GM10266 (cell line): ENCODE measurements at regions not wholly inside any gene's neighbourhood (a gene's known extent, or its start where the extent isn't known, plus 50 kb on each side); places are given as distances from the start of the nearest gene placed in this dataset.
"Not testable (repeated sequence)": the region's sequence is repeated elsewhere in the genome, so short reads cannot be mapped to it uniquely, and the experiment has no call there.

Source experiments
- DNase-seq: peaks from one replicate; pipeline ENCODE4 v3.0.0; 2012; ENCODE audit errors: extremely low spot score
- TF ChIP-seq, protein P1 (sequence below): IDR thresholded peaks from 2 replicates; pipeline ENCODE4 v1.5.1; 2012; ENCODE audit warnings: mild to moderate bottlenecking, low read depth; ENCODE audit not compliant: control insufficient read depth, insufficient read depth; ENCODE audit errors: missing control alignments

DNA sequence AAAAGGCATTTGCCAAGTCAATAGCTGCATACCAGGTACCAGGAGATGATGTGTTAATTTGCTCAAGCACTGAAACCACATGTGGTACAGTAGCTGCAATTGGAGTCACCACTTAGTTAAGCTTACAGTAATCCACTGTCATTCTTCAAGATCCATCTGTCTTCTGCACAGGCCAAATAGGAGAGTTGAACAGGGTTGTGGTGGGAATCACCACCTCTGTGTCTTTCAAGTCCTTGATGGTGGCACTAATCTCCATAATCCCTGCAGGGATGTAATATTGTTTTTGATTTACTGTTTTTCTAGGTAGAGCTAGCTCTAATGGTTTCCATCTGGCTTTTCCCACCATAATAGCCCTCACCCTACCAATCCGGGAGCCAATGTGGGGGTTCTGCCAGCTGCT is 91.9 kb downstream of the FCRL5 start:
- DNase-seq, result no peak

DNA sequence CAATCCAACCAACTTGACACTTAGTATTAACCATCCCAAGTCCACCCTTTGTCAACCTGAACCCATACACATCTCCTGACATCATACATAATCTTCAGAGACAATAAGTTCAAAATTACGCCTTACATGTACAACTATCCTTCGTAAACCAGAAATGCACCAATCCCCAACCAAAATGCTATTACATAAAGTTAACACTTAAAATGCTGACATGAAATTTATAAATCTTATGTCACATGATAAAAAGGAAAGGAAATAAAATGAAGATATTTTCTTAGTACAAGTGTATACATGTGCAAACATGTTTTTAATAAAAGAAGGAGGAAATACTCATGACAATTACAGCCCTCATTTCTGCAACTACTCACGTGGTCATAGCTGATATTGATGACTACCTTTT is 95.0 kb downstream of the FCRL5 start:
- TF ChIP-seq, protein P1, sequence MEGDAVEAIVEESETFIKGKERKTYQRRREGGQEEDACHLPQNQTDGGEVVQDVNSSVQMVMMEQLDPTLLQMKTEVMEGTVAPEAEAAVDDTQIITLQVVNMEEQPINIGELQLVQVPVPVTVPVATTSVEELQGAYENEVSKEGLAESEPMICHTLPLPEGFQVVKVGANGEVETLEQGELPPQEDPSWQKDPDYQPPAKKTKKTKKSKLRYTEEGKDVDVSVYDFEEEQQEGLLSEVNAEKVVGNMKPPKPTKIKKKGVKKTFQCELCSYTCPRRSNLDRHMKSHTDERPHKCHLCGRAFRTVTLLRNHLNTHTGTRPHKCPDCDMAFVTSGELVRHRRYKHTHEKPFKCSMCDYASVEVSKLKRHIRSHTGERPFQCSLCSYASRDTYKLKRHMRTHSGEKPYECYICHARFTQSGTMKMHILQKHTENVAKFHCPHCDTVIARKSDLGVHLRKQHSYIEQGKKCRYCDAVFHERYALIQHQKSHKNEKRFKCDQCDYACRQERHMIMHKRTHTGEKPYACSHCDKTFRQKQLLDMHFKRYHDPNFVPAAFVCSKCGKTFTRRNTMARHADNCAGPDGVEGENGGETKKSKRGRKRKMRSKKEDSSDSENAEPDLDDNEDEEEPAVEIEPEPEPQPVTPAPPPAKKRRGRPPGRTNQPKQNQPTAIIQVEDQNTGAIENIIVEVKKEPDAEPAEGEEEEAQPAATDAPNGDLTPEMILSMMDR, result no peak
- no peak for DNase-seq

More for the DNA sequence above, 91.9 kb downstream of the FCRL5 start:
- TF ChIP-seq, protein P1, result no peak

DNA sequence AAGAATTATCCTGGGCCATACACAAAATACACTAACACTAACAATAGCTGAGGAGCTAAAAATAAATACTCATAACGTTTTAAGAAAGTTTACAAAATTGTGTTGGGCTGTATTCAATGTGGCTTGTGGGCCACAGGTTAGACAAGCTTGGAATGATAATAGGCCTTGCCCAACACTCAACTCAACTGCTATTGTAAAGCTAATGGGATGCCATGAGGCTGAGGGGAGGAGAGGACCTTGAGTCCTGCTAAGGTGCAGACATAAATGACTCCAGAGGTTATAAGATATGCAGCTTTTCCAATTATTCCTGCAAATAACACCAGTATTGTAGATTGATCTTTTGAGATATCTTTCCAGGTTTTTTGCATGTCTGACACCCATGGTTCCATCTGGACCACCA is 97.0 kb downstream of the FCRL5 start:
- TF ChIP-seq, protein P1, result no peak
- no peak for DNase-seq

DNA sequence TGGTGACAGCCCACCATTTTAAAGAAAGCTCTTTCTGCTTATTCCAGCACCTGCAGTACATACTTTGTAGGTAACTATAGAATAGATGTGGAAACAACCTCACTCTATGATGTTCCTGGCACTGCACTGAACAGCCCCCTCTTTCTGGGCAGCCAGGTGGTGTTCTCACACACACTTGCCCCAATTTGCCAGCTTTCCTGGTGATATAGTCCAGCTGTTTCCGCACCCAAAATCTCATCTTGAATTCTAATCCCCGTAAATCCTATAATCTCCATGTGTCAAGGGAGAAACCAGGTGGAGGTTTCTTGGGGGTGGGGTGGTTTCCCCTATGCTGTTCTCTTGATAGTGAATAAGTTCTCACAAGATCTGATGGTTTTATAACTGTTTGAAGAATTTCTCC is 102.2 kb downstream of the FCRL5 start:
- no peak for DNase-seq
- TF ChIP-seq, protein P1, result no peak

DNA sequence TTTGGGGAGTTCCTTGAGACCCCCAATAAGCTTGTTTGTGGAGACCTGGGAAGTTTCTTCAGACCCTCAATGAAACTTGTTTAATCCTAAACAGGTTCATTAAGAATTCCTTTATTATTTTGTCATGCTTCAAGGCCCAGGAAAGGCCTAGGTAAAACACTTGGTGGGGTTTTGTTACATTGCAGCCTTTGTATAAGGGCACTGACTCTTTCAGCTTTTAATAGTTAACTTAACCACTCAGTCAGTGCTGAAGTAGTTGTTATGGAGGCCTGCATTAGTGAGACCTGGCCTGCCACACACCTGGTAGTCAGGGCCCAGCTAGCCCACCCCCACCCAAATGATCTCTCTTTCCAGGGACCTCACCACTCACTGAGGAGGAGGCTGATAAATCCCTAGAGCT is 103.7 kb downstream of the FCRL5 start:
- no peak for DNase-seq
- TF ChIP-seq, protein P1, result no peak

DNA sequence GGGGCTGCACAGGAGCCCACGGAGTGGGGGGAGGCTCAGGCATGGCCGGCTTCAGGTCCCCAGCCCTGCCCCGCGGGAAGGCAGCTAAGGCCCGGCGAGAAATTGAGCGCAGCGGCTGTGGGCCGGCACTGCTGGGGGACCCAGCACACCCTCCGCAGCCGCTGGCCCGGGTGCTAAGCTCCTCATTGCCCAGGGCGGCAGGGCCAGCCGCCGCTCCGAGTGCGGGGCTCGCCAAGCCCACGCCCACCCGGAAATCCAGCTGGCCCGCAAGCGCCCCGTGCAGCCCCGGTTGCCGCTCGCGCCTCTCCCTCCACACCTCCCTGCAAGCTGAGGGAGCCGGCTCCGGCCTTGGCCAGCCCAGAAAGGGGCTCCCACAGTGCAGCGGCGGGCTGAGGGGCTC is 106.0 kb downstream of the FCRL5 start:
- not testable (repeated sequence) for DNase-seq

DNA sequence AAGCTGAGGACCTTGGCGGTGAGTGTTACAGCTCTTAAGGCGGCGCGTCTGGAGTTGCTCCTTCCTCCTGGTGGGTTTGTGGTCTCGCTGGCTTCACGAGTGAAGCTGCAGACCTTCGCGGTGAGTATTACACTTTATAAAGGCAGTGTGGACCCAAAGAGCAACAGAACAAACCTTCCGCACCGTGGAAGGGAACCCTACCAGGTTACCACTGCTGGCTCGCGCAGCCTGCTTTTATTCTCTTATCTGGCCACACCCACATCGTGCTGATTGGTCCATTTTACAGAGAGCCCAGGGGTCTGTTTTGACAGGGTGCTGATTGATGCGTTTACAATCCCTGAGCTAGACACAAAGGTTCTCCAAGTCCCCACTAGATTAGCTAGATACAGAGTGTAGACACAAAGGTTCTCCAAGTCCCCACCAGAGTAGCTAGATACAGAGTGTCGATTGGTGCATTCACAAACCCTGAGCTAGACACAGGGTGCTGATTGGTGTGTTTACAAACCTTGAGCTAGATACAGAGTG is 106.6 kb downstream of the FCRL5 start:
- DNase-seq, result not testable (repeated sequence)

DNA sequence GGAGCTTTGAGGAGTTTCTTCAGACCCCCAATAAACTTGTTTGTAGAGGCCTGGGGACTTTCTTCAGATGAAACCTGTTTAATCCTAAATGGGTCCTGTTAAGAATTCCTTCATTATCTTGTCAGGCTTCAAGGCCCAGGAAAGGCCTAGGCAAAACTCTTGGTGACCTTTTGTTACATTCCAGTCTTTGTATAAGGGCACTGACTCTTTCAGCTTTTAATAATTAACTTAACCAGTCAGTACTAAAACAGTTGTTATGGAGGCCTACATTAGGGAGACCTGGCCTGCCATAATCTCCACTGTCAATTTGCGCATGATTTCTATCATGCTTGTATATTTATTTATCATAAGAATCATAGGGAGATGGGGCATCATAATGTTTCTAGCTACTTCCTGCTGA is 110.2 kb downstream of the FCRL5 start:
- DNase-seq, result no peak
- TF ChIP-seq, protein P1, result no peak
